CD4-positive, alpha-beta T cell treated with Interleukin-2 at 100 ng/mL for 4 hours (primary cell): ENCODE measurements at regions not wholly inside any gene's neighbourhood (a gene's known extent, or its start where the extent isn't known, plus 50 kb on each side); places are given as distances from the start of the nearest gene placed in this dataset.

Source experiments
- DNase-seq: peaks from one replicate; pipeline ENCODE4 v3.0.0-alpha.2; 2020; ENCODE audit warnings: low spot score

DNA sequence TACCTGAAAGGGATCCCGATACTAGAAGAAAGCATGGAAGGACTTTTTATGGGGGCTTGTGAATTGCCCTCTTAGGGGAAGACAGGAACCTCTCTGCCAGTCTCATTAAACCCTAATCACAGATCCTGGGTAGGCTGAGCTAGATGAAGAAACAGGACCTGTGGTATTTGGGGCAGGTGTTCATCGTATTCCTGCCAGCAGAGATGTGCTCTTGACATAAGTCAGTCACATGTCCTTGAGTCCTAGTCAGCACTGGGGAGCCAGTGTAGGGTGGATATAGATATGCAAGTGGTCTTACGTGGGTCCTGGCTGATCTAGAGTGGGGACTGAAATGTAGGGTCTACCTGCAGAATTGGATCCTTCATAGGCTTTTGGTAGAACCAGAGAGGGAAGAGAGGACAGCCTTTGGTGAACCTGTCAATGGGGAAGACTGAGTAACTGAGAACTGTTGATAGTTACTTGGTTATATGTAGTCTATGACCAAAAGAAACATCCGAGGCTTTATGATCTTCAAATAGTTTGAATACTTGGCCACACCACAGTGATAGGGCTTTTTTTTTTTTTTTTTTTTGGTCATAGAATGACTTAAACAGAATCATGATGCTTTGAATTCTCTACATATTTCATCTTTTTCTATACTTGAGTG lies 63.5 kb upstream of the WDR1 start:
- DNase-seq: no peak

DNA sequence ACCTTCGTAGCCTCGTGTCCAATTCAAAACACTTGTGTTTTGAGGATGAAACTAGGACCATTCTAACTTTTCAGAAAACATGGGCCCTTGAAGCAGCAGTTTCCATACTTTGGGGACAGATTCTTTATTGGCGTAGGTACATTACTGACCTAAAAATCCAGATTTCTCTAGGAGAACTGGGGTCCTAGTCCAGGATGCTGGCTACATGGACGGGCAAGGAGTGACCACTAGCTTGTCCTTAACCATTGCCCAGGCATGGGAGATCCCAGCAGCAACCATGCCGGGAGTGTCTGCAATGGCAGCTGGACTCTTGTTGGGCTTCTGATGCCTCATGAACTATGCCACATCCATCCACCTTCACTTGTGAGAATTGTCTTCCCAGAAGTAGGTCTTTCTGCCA lies 62.2 kb upstream of the WDR1 start:
- DNase-seq: no peak

DNA sequence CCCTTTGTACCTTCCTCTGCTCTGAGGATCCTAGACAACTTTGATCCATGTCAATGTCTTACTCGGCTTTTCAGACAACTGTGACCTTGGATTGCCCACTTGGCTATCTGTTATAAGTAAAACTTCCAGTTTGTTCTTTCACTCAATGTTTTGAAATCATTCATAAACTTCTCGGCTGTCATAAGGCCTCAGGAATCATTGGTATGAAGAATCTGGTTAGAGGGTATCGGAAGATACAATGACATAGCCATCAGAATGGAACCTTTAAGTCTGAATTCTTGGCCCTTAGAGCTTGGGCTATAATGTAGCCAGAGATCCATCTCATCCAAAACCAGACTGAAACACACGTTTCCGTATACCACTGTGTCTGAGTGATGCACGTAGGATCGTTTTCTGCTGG lies 59.0 kb upstream of the WDR1 start:
- DNase-seq: no peak

DNA sequence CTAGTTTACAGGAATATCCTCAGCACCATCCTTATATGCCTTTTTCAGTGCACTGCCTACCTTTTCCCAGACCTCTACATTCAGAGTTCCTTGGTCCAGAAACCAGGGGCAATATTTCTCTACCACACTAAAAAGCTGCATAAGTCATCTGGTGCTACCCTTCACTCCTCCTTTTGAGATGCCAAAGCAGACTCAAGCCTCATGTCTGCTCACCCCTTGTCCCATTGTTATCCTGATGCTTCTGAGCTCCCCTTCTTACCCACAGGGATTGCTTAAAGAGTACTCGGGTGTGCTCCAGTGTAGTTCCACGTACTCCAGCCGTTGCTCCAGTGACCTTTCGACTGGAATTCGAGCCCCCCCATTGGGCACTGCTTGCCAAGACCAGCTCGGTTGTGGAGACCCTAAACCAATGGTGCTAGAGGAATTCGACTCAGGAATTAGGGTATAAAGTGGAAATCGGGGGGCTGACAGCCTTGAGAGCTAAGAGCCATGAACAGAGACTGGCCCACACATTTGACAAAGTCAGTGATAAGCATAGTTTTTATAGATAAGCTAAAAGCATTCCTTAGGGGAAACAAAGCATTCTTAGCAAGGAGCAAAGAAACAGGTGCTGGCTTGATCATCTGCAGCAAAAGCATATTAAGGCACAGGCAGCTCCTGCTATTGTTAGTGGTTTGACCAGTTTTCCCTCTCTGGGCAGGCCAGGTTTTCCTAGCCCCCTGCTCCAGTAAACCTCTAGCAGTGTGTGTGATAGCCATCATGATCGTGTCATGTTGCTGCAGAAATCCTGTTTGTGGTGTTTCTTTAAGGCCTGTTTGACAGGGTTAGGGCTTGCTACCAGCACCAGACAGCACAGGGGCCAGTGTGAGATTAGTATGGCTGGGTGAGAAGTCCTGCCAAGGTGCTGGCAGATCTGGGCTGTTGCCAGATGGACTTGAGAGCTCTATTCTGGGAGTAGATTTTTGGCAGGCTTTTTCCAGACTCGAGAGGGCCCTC lies 57.5 kb upstream of the WDR1 start:
- DNase-seq: no peak

DNA sequence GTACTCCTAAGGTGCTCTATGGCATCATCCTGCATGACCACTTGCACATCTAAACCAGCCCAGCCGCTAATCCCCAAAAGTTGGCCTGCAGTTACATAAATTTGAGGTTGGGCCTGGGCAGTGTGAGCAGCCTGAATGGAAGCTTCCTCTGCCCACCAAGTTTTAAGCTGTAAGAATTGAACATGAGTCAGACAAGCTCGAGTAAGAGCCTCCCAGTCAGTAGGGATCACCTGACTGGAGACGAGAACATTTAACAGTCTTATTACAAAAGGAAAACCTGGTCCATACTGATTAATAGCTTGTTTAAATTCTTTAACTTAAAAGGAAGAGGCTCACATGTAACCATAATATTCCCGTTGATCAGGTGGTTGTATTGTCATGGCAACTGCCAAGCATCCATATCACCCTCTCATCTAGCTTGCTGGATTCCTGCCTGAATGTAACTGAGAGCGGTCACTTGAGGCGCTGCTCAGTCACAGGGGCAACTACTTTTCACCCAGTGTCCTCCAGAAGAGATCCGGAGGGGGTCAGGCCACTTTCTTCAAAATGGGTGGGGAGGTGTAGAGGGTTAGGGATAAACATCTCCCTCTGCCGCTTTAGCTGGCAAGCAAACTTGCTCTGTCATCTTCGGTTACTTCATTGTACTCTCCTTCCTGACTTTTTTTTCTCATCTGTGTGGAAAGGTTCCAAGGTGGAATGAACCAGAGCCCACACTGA lies 56.6 kb upstream of the WDR1 start:
- DNase-seq: no peak

DNA sequence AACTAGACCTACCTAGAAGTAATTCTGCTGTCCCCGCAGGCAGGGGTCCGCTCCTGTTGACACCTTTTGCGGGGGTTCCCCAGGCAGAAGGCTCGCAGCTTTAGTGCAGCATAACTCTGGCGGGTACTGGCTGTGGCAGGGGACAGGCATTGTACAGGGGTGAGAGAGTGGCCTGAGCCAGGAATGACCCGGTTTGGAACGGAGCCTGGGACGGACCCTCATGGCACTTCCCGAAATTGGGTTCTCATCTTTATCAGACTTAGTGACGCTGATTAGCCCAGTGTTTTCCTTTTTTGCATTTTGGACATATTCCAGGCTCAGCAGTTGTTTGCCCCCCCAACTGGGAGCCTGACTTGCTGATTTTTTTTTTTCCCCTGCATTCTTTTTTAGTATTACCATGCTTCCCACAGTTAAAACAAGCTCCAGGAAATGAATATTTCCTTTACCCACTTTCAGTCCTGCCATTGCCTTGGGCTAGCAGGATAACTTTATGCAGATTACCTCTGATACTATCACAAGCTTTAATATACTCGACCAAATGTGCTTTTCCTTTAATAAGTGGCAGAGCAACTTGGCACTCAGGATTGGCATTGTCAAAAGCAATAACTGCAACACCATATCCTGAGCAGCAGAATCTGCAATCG lies 55.8 kb upstream of the WDR1 start:
- no peak for DNase-seq

DNA sequence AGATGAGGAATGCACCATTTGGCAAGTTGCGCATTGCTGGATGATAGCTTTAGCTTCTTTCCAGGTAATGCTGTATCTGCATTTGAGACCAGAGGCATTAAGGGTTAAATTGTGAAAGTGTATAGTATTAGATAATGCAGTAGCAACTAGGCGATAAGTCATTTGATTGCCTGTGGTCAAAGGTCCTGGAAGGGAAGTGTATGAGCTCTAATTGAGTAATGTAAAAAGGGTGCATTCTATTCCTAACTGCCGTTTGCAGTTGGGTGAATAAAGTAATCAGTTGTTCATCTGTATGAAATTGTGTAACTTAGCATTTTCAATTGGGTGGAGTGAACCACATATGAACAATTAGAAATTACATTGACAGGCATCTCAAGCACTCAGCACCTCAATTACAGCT lies 54.5 kb upstream of the WDR1 start:
- DNase-seq: no peak

DNA sequence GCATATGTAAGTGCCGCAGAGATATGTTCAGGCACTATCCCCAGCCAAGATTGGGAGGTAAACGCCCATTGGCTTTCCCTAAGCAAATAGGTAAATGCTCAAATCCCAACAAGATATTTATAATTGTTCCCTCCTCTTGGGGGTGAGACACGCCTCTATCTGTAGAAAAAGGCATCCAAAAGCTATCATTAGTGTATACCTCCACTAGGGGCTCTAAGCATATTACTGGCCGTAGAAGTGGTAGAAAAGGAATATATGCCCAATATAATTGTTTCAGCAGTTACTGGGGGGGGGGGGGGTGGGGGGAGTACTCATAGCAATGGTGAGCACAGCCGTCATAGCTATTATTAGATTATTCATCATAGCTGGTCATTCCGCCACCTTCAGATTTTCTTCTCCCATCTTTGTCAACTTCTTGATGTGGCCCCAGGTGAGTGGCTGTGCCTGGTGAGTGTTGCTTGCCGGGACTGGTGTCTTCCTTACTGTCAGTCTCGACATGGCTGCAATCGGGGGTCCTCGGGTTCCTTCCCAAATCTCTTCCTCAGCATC lies 53.3 kb upstream of the WDR1 start:
- DNase-seq: no peak

DNA sequence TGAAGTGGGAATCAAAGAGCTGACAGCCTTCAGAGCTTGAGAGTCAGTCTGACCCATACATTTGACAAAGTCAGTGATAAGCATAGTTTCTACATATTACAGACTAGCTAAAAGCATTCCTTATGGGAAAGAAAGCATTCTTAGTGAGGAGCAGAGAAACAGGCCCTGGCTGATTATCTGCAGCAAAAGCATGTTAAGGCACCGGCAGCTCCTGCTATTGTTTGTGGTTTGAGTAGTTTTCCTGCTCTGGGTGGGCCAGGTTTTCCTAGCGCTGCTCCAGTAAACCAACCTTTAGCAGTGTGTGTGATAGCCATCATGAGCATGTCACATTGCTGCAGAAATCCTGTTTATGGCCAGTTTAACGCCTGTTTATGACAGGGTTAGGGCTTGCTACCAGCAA lies 51.6 kb upstream of the WDR1 start:
- DNase-seq: no peak

DNA sequence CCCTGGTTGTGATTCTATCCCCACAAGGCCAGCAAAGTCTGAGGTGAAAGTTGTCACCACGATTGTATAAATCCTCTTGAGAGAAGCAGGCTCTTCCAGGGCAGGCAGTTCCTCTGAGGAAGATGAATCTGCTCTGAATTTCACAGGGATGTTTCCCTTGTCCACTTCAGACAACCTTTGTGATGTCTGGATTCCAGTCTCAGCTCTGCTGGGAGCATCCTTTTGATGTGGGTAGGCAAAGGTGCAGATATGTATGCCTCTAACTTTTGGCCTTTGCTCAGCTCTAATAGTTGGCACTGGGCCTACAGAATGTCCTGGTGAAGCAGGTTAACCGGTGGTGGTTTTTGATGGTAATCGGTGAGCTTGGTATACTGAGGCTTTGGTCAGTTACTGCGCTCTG lies 50.6 kb upstream of the WDR1 start:
- no peak for DNase-seq
